Glomerular visceral epithelial cell (primary cell): ENCODE measurements at regions not wholly inside any gene's neighbourhood (a gene's known extent, or its start where the extent isn't known, plus 50 kb on each side); places are given as distances from the start of the nearest gene placed in this dataset.
"Not testable (repeated sequence)": the region's sequence is repeated elsewhere in the genome, so short reads cannot be mapped to it uniquely, and the experiment has no call there.

Source experiments
- DNase-seq: peaks from one replicate; pipeline ENCODE4 v3.0.0-alpha.2; 2016; ENCODE audit errors: extremely low spot score

DNA sequence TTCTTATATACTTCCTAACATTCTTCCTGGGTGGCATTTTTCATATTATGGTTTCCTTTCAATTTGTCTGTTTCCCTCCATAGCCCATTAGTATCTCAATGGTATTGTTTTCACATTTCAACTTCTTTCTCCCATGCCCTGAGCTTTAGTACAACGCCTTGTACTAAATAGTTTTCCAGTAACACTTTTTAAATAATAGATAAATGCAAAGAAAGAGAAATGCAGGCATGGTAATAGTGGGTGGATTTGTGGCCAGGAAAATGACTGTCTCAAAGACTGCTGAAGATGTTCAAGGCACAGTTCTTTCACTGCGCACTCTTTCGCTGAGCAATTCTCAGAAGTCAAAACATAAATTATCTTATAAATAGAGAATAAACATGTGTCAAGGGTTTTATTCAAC lies 145.1 kb downstream of the LCA5 start:
- DNase-seq, result no peak

DNA sequence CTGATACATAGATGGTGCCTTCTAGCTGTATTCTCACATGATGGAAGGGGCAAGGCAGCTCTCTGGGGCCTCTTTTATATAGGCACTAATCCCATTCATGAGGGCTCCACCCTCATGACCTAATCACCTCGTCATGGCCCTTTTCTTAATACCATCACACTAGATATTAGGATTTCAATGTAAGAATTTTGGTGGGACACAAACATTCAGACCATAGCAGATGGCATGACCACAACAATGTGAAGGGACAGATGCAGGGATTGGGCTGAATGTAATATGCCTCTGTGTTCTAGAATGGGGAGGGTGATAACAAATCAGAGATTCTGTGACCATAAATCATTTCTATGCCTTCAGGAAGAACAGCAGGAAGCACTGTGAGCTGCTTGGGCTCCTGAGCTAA lies 145.8 kb downstream of the LCA5 start:
- DNase-seq, result no peak

DNA sequence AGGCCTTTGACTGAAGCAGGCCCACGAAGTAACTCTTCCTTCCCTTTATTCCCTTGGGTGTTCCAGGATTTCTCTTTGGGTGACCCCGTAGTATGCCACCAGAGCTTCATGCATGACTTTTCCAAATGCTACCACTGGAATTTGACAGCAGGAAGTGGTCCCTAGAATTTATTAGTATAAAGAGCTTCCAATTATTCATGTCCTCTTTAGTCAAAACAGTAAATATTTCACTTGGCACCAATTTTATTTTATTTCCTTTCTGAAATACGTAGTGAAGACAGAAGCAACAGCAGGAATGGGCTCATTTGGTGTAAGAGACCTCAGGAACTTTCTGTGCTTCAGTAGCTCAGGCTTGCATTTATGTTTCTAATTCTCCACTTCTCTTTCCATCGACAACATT lies 151.3 kb downstream of the LCA5 start:
- no peak for DNase-seq

DNA sequence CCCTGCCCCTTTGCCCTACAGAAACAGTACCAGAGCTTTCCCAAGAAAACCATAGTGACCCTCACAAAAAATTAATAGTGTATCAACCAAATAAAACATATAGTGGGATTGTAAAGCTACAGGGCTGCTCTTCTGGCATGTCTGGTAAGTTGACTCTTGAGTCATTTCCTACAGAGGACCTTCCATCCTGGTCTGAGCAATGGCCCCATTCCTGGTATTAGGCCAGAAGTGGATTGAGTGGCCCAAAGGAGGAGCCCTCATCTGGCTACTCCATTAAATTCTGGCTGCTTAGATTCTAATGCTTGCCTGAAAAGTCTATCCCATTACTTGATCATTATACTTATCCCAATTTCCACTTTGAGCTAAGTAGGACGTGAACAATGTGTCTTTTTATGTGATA lies 150.9 kb upstream of the HMGN3 start:
- no peak for DNase-seq

DNA sequence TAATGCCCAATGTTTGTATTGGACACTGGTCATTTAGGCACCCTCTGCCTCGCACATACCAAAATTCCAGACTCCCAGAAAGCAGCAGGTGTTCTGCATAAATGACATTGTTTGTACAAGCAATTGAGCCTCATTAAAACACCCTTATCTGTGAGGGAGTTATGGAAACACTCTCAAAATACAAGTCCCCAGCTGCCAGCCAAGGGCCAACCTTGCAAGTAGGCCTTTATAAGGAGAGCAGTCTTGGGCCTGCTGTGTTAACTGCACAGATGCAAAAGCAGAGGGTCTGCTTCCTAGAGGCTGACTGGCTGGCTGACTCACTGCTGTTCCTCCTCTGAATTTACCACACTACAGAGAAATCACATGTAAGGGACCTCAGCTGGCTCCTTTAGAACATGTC lies 150.4 kb upstream of the HMGN3 start:
- no peak for DNase-seq

DNA sequence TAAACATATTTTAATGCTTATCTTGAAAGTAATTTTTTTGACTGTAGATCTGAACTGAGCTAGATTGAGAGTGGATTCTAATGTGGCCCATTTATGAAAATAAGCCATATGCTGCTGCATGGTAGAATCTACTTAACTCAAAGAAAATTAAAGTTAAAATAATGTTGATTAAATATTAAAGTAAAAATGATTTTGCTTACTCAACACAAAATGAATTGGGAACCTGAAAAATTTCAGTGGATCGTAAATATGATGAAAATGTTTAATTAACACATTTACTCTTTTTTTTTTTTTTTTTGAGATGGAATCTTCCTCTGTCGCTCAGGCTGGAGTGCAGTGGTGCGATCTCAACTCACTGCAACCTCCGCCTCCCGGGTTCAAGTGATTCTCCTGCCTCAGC lies 144.5 kb upstream of the HMGN3 start:
- no peak for DNase-seq

DNA sequence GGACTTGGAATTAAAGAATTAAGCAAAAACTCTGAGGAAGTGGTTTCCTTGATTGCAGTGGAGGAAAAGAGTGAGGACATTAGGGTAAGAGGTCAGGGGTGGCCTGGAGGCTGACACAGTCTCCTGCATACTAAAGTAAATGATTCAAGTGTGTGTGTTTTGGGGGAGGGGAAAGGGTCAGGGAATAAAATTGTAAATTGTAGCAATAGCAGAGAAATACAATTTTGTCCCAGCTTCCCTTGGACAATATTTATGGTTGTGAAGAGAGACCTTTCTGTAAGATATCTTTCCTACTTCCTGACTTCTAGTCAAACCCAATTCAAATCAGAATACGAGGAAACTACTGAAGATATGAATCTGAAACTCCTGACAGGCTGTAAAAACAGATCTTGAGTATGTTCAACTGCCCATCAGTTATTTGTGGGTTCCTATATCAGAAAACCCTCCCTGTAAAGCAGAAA lies 143.4 kb upstream of the HMGN3 start:
- no peak for DNase-seq

DNA sequence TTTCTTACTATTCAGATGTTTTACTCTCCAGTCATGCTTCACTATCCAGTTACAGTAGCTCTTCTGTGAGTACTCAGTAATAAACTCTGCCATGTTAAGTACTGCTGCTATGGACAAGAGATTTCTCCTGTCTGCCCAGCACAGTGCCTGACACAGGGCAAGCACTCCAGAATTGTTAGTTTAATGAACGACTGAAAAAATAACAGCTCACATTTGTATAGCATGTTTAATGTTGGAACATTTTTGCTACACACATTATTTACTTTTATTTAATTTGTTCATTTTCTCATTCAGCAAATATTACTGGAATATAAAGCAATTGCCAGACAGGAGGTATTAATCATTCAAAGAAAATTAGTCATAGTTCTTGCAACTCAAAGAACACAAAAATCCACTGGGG lies 142.6 kb upstream of the HMGN3 start:
- no peak for DNase-seq

DNA sequence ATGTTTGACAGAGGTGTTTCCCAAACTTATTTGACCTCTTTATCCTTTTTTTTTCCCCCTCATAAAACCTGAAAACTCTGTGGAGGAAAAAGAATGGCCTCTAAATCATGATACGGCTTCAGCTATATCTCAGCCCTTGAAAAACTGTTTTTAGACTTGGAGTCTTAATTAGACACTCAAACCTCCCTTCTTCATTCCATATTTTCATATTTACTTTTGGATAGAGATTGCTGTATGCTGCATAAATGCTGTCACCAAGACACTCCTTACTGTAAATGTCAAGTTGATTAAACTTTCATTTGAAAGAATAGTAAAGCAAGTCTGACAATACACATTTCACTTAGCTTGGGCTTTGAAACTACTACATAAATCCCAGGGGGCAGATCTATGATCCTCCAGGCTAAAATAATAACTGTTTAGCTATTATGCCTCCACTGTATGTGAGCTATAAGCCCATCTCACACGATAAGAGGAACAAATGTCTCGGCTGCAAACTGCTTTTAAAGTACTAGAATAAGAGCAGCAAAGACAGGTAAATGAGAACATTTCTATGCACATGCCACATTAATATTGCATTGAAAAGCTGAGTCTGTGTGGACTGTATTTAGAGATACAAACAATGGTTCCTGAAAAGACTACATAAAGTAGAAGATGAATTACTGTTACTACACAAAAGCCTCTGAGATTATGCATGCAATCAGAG lies 141.3 kb upstream of the HMGN3 start:
- DNase-seq, result no peak

DNA sequence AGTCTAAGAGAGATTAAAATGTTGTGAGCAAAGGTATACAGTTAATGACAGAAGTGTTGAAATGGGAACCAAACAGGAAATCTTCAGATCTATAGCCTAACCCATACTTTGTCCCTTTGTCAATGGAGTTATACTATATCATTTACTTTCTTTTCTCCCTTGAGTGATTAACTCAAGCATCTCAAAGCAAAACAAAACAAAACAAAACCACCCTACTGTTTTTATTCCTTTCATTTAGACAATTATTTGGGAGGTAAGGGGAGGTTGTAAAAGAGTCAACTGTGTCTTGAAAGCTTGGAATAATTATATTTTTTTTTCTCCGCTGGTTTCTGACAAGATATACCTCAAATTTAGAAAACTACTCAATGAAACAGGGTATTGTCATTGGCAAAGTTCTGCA lies 139.8 kb upstream of the HMGN3 start:
- no peak for DNase-seq

DNA sequence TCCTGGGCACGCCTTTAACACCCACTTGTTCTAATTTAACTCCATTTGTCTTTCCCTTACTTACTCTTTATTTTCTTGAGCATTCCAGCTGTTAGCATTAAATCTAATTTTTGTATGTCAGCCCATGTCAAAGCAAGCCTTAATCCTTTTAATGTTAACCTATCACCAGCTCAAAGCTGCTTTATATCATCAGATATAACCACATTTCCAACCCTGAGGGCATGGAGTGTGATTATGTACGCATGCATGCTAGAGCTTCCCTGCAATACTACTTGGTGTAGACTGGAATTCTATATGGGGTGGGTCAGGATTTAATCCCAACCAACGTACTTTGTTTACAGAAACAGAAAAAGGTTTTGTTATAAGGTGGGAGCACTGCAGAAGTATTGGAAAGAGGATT lies 139.4 kb upstream of the HMGN3 start:
- DNase-seq, result no peak

DNA sequence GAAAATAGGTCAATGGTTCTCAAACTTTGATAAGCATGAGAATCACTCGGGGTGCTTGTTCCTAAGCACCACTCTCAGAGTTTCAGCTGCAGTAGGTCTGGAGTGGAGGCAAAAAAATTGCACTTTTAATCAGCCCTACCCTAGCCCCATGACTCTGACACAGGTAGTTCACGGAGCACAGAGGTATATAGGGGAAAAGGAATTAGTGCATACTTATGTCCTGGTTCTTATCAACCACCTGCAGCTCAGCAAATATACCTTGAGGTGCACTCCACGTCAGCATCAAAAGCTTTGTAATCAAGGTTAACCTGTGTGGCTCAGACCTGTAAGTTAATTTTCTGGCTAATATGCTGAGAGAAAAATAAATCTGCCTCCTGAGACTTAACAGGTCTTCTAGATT lies 138.8 kb upstream of the HMGN3 start:
- DNase-seq, result no peak

DNA sequence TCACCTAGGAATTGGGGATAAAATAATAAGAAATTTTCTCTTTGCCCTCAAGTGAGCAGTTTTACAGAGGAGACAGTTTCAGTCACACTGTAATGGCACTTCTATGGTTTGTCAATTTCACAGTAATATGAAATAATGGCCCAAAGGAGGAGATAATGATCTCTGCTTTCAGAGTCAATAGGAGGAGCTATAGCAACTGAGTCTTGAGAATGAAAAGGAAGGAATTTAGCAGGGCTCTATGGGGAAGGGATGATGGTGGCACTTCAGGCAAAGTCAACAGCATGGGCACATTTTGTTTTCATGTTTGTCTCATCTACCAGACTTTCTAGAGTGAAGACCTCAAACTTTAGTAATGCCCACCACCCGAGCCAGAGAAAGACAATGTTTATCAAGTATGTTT lies 138.3 kb upstream of the HMGN3 start:
- DNase-seq, result no peak

DNA sequence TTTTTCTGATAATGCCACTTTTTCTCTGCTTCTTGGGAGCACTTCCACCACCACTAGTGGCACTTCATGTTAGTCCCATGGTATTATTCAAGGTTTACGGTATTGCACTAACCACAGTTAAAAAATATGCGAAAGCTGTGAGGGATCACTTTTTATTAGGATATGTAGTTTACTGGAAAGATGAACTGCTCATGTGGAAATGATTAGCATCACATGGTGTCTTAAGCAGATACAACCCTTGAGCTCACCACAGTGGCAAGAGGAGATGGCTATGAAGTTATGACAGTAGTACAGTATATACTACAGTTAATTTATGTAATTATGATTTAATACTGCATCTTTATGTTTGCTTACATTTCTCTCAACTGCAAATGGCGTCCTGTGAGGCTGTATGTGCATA lies 134.5 kb upstream of the HMGN3 start:
- no peak for DNase-seq

DNA sequence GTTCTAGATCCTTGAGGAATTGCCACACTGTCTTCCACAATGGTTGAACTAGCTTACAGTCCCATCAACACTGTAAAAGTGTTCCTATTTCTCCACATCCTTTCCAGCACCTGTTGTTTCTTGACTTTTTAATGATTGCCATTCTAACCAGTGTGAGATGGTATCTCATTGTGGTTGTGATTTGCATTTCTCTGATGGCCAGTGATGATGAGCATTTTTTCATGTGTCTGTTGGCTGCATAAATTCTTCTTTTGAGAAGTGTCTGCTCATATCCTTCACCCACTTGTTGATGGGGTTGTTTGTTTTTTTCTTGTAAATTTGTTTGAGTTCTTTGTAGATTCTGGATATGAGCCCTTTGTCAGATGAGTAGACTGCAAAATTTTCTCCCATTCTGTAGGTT lies 129.0 kb upstream of the HMGN3 start:
- DNase-seq, result not testable (repeated sequence)

DNA sequence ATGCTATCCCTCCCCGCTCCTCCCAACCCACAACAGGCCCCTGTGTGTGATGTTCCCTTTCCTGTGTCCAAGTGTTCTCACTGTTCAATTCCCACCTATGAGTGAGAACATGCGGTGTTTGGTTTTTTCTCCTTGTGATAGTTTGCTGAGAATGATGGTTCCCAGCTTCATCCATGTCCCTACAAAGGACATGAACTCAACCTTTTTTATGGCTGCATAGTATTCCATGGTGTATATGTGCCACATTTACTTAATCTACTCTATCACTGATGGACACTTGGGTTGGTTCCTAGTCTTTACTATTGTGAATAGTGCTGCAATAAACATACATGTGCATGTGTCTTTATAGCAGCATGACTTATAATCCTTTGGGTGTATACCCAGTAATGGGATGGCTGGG lies 126.6 kb upstream of the HMGN3 start:
- not testable (repeated sequence) for DNase-seq

DNA sequence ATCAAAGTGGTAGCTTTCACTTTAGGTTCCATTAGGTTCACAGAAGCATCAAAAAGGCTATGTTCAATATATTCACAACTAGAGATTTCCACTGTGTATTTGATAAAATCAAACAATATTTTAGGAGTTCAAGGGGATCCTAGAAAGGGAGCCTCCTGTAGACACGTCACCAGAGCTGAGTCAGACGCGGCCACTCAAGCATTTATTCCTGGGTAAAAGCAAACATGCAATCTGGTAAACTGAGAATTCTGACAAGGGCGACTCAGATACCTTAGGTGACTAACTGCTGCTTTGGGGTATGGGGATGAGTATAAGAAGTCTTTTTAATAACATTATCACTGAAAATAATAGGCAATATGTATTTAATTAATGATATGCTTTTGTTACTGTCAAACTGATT lies 118.7 kb upstream of the HMGN3 start:
- peak; percentile 20 for DNase-seq

DNA sequence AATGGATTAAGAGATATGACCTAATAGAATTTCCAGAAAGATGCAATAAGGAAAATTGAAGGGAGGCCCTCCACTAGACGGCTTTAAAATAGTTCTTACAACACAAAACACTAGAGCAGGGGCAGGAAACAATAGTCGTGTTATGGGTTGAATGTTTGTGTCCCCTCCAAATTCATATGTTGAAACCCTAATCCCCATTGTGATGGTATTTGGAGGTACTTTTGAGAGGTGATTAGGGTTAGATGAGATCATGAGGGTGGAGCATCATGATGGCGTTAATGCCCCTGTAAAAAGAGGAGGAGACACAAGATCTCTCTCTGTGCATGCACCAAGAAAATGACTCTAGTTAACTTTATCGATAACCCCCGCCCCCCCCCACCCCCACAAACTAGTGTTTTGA lies 104.0 kb upstream of the HMGN3 start:
- DNase-seq, result no peak

DNA sequence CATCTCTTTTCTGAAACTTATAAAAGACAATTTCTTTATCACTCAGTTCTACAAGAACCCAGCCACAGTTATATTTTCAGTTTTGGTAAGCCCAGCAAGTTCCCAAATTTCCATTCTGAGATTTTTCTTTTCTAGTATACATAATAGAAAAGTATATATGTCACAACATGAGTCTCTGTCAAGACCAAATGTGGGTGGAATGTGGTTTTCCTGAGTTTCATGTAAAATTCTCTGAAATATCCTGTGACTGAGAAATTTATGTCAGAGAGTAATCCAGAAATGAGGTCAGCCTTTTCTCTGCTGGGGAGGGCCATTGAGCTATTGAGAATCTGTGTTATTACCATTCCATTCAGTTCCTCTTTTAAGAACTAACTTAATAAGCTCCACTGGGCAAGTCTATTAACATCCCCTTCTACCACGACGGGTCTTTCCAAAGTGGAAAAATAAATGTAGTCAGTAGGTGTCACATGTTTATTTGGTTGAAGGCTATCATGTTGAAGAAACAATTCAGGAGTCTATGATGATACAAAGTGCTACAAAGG lies 100.7 kb upstream of the HMGN3 start:
- no peak for DNase-seq

DNA sequence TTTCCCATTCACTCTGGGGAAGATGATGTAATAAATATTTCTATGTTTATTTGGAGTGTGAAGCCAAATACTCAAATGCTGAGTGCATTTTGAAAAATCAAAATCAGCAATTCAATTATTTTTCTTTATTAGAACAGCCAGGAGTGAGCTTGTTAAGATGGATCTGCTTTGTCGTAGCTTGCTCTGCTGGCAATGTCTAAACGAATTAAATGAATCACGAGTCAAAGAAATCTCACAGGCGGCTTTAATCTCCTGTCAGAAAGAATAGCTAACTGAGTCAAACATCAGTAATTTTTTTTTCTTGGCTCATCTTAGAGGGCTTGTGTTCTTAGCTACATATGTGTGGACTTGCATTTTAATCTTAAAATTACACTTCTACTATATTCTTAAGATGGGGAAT lies 100.2 kb upstream of the HMGN3 start:
- no peak for DNase-seq

DNA sequence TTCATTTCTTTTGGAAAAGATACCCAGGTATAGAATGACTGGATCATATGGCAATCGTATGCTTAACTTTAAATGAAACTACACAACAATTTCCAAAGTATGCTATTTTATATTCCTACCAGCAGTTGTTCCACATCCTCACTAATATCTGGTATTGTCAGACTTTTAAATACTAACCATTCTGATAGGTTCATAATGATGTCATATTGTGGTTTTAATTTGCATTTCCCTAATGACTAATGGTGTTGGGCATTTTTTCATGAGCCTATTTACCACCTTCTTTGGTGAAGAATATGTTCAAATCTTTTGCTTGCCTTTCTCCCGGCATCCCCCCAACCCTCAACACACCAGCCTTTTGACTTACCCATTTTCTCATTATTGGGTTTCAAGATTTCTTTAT lies 96.2 kb upstream of the HMGN3 start:
- DNase-seq, result no peak

DNA sequence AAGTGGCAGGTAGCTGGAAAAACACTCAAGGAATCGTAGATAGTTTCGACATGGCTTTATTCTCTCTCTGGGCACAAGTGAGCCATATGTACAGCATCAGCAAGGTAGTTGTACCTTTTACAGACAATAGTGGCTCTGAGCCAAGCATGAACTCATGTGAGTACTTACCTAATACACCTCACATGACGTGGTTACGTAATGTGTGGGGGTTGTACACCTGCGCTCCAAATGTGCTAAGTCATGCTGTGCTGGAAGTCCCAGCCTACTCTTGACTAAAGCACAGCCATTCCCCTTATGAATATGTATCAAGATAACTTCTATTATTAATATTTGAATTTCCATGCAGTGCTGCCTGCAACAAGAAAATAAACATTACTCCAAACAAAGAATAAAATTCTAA lies 78.8 kb upstream of the HMGN3 start:
- peak; percentile 8 for DNase-seq

DNA sequence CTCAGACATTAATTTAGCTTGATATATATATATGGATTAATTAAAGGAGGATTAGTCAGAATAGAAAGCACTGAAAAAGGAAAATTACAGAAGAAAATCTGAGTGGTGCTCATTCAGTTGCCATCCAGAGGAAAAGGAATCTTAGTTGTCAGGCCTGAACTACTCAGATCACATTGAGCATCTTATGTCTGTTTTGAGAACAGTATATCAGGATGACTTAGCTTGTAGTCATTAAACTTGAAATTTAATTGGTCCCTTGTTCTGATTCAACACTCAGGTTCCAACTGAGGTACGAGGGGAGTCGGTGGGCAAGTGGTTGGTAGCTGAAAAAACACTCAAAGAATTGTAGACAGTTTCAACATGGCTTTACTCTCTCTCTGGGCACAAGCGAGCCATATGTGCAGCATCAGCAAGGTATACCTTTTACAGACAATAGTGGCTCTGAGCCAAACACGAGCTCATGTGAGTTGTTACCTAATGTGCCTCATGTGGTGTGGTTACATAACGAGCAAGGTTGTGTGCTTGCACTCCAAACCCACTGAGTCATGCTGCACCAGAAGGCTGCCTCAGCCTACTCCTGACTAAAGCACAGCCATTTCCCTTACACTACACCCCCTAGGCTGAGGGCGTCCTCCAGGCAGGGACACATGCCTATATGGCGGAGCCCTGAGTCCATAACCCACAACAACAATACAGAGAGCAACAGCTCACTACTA lies 73.0 kb upstream of the HMGN3 start:
- peak; percentile 25 for DNase-seq
